CD14-positive monocyte (primary cell): ENCODE measurements at regions not wholly inside any gene's neighbourhood (a gene's known extent, or its start where the extent isn't known, plus 50 kb on each side); places are given as distances from the start of the nearest gene placed in this dataset.
A peak's percentile ranks its signal among the peaks of the same experiment; 100 is the strongest.

Experiments
- DNase-seq, 3 donors: peaks; one replicate each; pipeline ENCODE4 v3.0.0-alpha.2; 2011 to 2022
- H2AFZ ChIP-seq: 2 replicates; pipeline ENCODE4 v1.6.0; 2012; ENCODE audit warnings: mild to moderate bottlenecking, low read depth, low read length, inconsistent platforms; ENCODE audit not compliant: insufficient read depth, poor library complexity, severe bottlenecking
- H3K27ac ChIP-seq, 2 donors: 1 replicate in 1 of 2; 2 replicates in 1 of 2; pipeline ENCODE4 v1.5.1; 2012 to 2013; ENCODE audit warnings: low read length in 2 of 2, control low read depth in 1 of 2, inconsistent platforms in 1 of 2, low read depth in 1 of 2, mild to moderate bottlenecking in 1 of 2
- H3K27me3 ChIP-seq, 2 donors: one replicate each; pipeline versions ENCODE4 v1.6.0 to v1.6.1; 2011 to 2013; ENCODE audit warnings: low read length in 2 of 2; ENCODE audit not compliant: control insufficient read depth in 2 of 2, insufficient read depth in 2 of 2
- H3K36me3 ChIP-seq, 2 donors: replicated peaks in 1 of 2; 1 replicate in 1 of 2; 2 replicates in 1 of 2; pipeline versions ENCODE4 v1.5.1 to v1.6.1; 2012 to 2013; ENCODE audit warnings: low read length in 2 of 2, control low read depth in 1 of 2, inconsistent platforms in 1 of 2, mild to moderate bottlenecking in 1 of 2; ENCODE audit not compliant: insufficient read depth in 2 of 2, control insufficient read depth in 1 of 2
- H3K4me1 ChIP-seq, 2 donors: 1 replicate in 1 of 2; 2 replicates in 1 of 2; pipeline versions ENCODE4 v1.5.1 to v1.6.1; 2012 to 2013; ENCODE audit warnings: low read length in 2 of 2, control low read depth in 1 of 2, inconsistent platforms in 1 of 2, mild to moderate bottlenecking in 1 of 2, moderate library complexity in 1 of 2; ENCODE audit not compliant: insufficient read depth in 2 of 2, control insufficient read depth in 1 of 2
- H3K4me2 ChIP-seq: replicated peaks from 2 replicates; pipeline ENCODE3; 2012; ENCODE audit warnings: low read length, moderate library complexity, mild to moderate bottlenecking; ENCODE audit not compliant: poor library complexity, severe bottlenecking; ENCODE audit errors: extremely low read depth
- H3K4me3 ChIP-seq, 3 experiments: fragments of 200-600 bp in 1 of 3; sonication (generic) in 1 of 3; replicated peaks in 1 of 3; 1 replicate in 2 of 3; 2 replicates in 1 of 3; pipeline ENCODE4 v1.5.1; 2011 to 2013; ENCODE audit warnings: low read length in 3 of 3, mild to moderate bottlenecking in 3 of 3, control low read depth in 2 of 3, low read depth in 2 of 3, inconsistent platforms in 1 of 3, moderate library complexity in 1 of 3
- H3K79me2 ChIP-seq: 2 replicates; pipeline ENCODE4 v1.6.0; 2012; ENCODE audit warnings: mild to moderate bottlenecking, control low read depth, inconsistent platforms, low read length, moderate library complexity; ENCODE audit not compliant: insufficient read depth
- H3K9ac ChIP-seq: 2 replicates; pipeline ENCODE4 v1.6.0; 2017; ENCODE audit warnings: low read length, mild to moderate bottlenecking; ENCODE audit not compliant: insufficient read depth, poor library complexity, severe bottlenecking
- H3K9me3 ChIP-seq, 2 donors: replicated peaks in 1 of 2; 1 replicate in 1 of 2; 2 replicates in 1 of 2; pipeline versions ENCODE4 v1.5.1 to v1.6.1; 2012 to 2013; ENCODE audit warnings: low read length in 2 of 2, control low read depth in 1 of 2; ENCODE audit not compliant: control insufficient read depth in 1 of 2, insufficient read depth in 1 of 2
- H4K20me1 ChIP-seq: 2 replicates; pipeline ENCODE4 v1.6.0; 2012; ENCODE audit warnings: mild to moderate bottlenecking, low read length, control low read depth, moderate library complexity; ENCODE audit not compliant: insufficient read depth
- H3K27ac Mint-ChIP-seq, 7 donors: one replicate each; pipeline ENCODE4 v1.8.0; 2020; ENCODE audit warnings: mild to moderate bottlenecking in 7 of 7, mixed read lengths in 7 of 7, moderate library complexity in 6 of 7, inconsistent platforms in 2 of 7
- H3K27me3 Mint-ChIP-seq, 3 donors: one replicate each; pipeline ENCODE4 v1.8.0; 2021 to 2022; ENCODE audit warnings: low read depth in 3 of 3, mild to moderate bottlenecking in 3 of 3, mixed read lengths in 3 of 3, moderate library complexity in 3 of 3, inconsistent platforms in 1 of 3
- H3K36me3 Mint-ChIP-seq, 2 donors: one replicate each; pipeline ENCODE4 v1.8.0; 2020; ENCODE audit warnings: mixed read lengths in 2 of 2, inconsistent platforms in 1 of 2, mild to moderate bottlenecking in 1 of 2
- H3K4me1 Mint-ChIP-seq: one replicate; pipeline ENCODE4 v1.8.0; 2020; ENCODE audit warnings: mild to moderate bottlenecking, mixed read lengths
- H3K4me3 Mint-ChIP-seq, 2 donors: one replicate each; pipeline ENCODE4 v1.8.0; 2020; ENCODE audit warnings: mild to moderate bottlenecking in 2 of 2, mixed read lengths in 2 of 2, moderate library complexity in 1 of 2
- H3K9me3 Mint-ChIP-seq, 7 donors: one replicate each; pipeline ENCODE4 v1.8.0; 2020 to 2022; ENCODE audit warnings: mixed read lengths in 7 of 7, mild to moderate bottlenecking in 6 of 7, moderate library complexity in 6 of 7, inconsistent platforms in 2 of 7
- CTCF ChIP-seq: fragments of 200-600 bp; IDR thresholded peaks from one replicate; pipeline ENCODE4 v1.8.0; 2022; ENCODE audit warnings: antibody characterized with exemption, mild to moderate bottlenecking
- WGBS: methylation state at CpG from one replicate; pipeline ENCODE4 v1.1.5; 2013; ENCODE audit warnings: missing lambda C conversion rate; ENCODE audit not compliant: insufficient coverage; 5-methylcytosine and 5-hydroxymethylcytosine counted together
- intact Hi-C, 2 donors: fragments of 100-400 bp; cut with micrococcal nuclease; formaldehyde crosslinking; loops; one replicate each; pipeline versions ENCODE4 v1.15.0 to v1.15.1; 2023

- Histone ChIP-seq H3K4me1 (peaks cover 21 to 31% of the 10 kb centered on the region in 2 donors), H4K20me1 (no peaks in the 10 kb centered on the region), H3K79me2 (no peaks in the 10 kb centered on the region), H3K4me2 (no peak overlapping the region), H3K4me3 (no peak overlapping the region), H3K27ac (no peak overlapping the region), H2AFZ (peak overlapping the region; percentile 59), H3K9ac (no peak overlapping the region), H3K36me3 (no peaks in the 10 kb centered on the region), H3K27me3 (no peaks in the 10 kb centered on the region), H3K9me3 (no peaks in the 10 kb centered on the region)
- peak overlapping the region in 1 of 7 donors; percentile 5 for H3K27ac Mint-ChIP-seq
- no peak overlapping the region for H3K4me3 Mint-ChIP-seq
- no peak for TF ChIP-seq CTCF
- no peaks in the 10 kb centered on the region for H3K9me3 Mint-ChIP-seq
- H3K27me3 Mint-ChIP-seq: peaks cover 0 to 2% (median 0%) of the 10 kb centered on the region in 3 donors
- H3K36me3 Mint-ChIP-seq: no peaks in the 10 kb centered on the region
- WGBS: 31% methylated on average over 11 of the region's 21 CpGs
- DNase-seq: no peak
- peaks cover 28% of the 10 kb centered on the region for H3K4me1 Mint-ChIP-seq
- intact Hi-C loops: loop anchor here in 1 of 2 donors (5.0 kb wide), 1 partner anchor 33 kb away; no protein-coding TSS in a partner anchor
Observed at GRCh38 chr2:43039376-43040080, 186.9 kb downstream of the ZFP36L2 start.

- Mint-ChIP-seq H3K36me3 (no peaks in the 10 kb centered on the region), H3K4me3 (no peak overlapping the region), H3K4me1 (peaks cover 28% of the 10 kb centered on the region), H3K27ac (no peak overlapping the region), H3K9me3 (no peaks in the 10 kb centered on the region), H3K27me3 (peaks cover 0 to 4% (median 0%) of the 10 kb centered on the region in 3 donors)
- Histone ChIP-seq H3K4me3 (no peak overlapping the region), H3K9me3 (no peaks in the 10 kb centered on the region), H3K36me3 (no peaks in the 10 kb centered on the region), H3K27me3 (no peaks in the 10 kb centered on the region), H3K79me2 (no peaks in the 10 kb centered on the region), H3K27ac (no peak overlapping the region), H2AFZ (no peak overlapping the region), H3K4me2 (no peak overlapping the region), H3K9ac (no peak overlapping the region), H4K20me1 (no peaks in the 10 kb centered on the region), H3K4me1 (peaks cover 21 to 31% of the 10 kb centered on the region in 2 donors)
- TF ChIP-seq CTCF: no peak
- intact Hi-C loops: loop anchor here in 1 of 2 donors (5.0 kb wide), 1 partner anchor 34 kb away; no protein-coding TSS in a partner anchor
- 92% methylated on average over 12 of the region's 12 CpGs for WGBS
- no peak for DNase-seq
Observed at GRCh38 chr2:43038696-43039094, 187.7 kb downstream of the ZFP36L2 start.
